IMR-90 (cell line): ENCODE measurements at regions not wholly inside any gene's neighbourhood (a gene's known extent, or its start where the extent isn't known, plus 50 kb on each side); places are given as distances from the start of the nearest gene placed in this dataset.

Experiments used
- ATAC-seq: fragments of 200-7000 bp; cut with Tn5 transposase; 2 replicates; pipeline ENCODE4 v1.9.1; 2020; ENCODE audit warnings: low read depth, mild to moderate bottlenecking, moderate library complexity
- BruUV-seq: library from RNA; stranded (reverse); fragments of 400-500 nt; replicated peaks from 2 replicates; lab custom pipeline; 2021; lab: Mats Ljungman, UMichigan
- CTCF ChIA-PET: fragments of 300-600 bp; formaldehyde crosslinking; extraction: SDS; loops from one replicate; lab custom pipeline; 2021; ENCODE audit warnings: antibody characterized with exemption; lab: Yijun Ruan, JAX
- POLR2A ChIA-PET: fragments of 300-600 bp; sonication (Branson Sonifier 250); formaldehyde crosslinking; loops from one replicate; lab custom pipeline; 2022; ENCODE audit warnings: antibody characterized with exemption; ENCODE audit not compliant: unreplicated experiment; lab: Charles Lee
- DNase-seq: peaks from one replicate; pipeline ENCODE4 v3.0.0; 2013
- H2AFZ ChIP-seq: replicated peaks from 2 replicates; pipeline ENCODE3; 2013; ENCODE audit warnings: low read length, mild to moderate bottlenecking; ENCODE audit not compliant: poor library complexity
- H2AK5ac ChIP-seq: 2 replicates; pipeline ENCODE4 v1.6.1; 2013; ENCODE audit warnings: low read depth, low read length, inconsistent platforms
- H2AK9ac ChIP-seq: replicated peaks from 2 replicates; pipeline ENCODE3; 2013; ENCODE audit warnings: mild to moderate bottlenecking, low read depth, low read length, moderate library complexity; ENCODE audit not compliant: poor library complexity
- H2BK120ac ChIP-seq: 2 replicates; pipeline ENCODE4 v1.6.1; 2013; ENCODE audit warnings: low read depth, low read length, inconsistent platforms
- H2BK15ac ChIP-seq: 3 replicates; pipeline ENCODE4 v1.6.1; 2013; ENCODE audit warnings: low read depth, low read length, inconsistent platforms
- H2BK20ac ChIP-seq: 2 replicates; pipeline ENCODE4 v1.6.1; 2013; ENCODE audit warnings: low read depth, mild to moderate bottlenecking, inconsistent platforms, low read length, moderate library complexity
- H2BK5ac ChIP-seq: 2 replicates; pipeline ENCODE4 v1.6.1; 2013; ENCODE audit warnings: mild to moderate bottlenecking, low read depth, low read length, inconsistent platforms; ENCODE audit not compliant: poor library complexity, severe bottlenecking
- H3K14ac ChIP-seq: replicated peaks from 2 replicates; pipeline ENCODE4 v1.6.1; 2013; ENCODE audit warnings: low read depth, low read length, inconsistent platforms
- H3K18ac ChIP-seq: 2 replicates; pipeline ENCODE4 v1.6.1; 2013; ENCODE audit warnings: low read depth, low read length, control low read depth
- H3K23ac ChIP-seq: 2 replicates; pipeline ENCODE4 v1.6.1; 2013; ENCODE audit warnings: low read depth, low read length, inconsistent platforms
- H3K27ac ChIP-seq: 2 replicates; pipeline ENCODE4 v1.5.1; 2013; ENCODE audit warnings: mild to moderate bottlenecking, control low read depth, low read length; ENCODE audit not compliant: insufficient read depth
- H3K27me3 ChIP-seq: 2 replicates; pipeline ENCODE4 v1.6.1; 2013; ENCODE audit warnings: low read length; ENCODE audit not compliant: control insufficient read depth, insufficient read depth
- H3K36me3 ChIP-seq: 2 replicates; pipeline ENCODE4 v1.6.1; 2013; ENCODE audit warnings: low read length, mixed read lengths; ENCODE audit not compliant: control insufficient read depth, insufficient read depth
- H3K4ac ChIP-seq: 2 replicates; pipeline ENCODE4 v1.6.1; 2013; ENCODE audit warnings: low read depth, low read length, inconsistent platforms
- H3K4me1 ChIP-seq: 2 replicates; pipeline ENCODE4 v1.6.1; 2013; ENCODE audit warnings: low read length, mixed read lengths; ENCODE audit not compliant: control insufficient read depth, insufficient read depth
- H3K4me2 ChIP-seq: 2 replicates; pipeline ENCODE4 v1.6.1; 2013; ENCODE audit warnings: low read depth, mild to moderate bottlenecking, control low read depth, low read length, moderate library complexity
- H3K4me3 ChIP-seq: 2 replicates; pipeline ENCODE4 v1.5.1; 2013; ENCODE audit warnings: low read depth, mild to moderate bottlenecking, control low read depth, low read length, moderate library complexity; ENCODE audit not compliant: insufficient read depth
- H3K56ac ChIP-seq: 2 replicates; pipeline ENCODE4 v1.6.1; 2013; ENCODE audit warnings: low read length, inconsistent platforms; ENCODE audit not compliant: insufficient read depth; ENCODE audit errors: extremely low read depth
- H3K79me1 ChIP-seq, 2 experiments: 2 replicates each; pipeline ENCODE4 v1.6.1; 2013; ENCODE audit warnings: low read length in 2 of 2, inconsistent platforms in 1 of 2, low read depth in 1 of 2
- H3K9ac ChIP-seq: 2 replicates; pipeline ENCODE4 v1.6.1; 2013; ENCODE audit warnings: low read depth, low read length, control low read depth
- H3K9me1 ChIP-seq: 2 replicates; pipeline ENCODE4 v1.6.1; 2013; ENCODE audit warnings: low read length, inconsistent platforms; ENCODE audit not compliant: insufficient read depth
- H3K9me3 ChIP-seq: 2 replicates; pipeline ENCODE4 v1.6.1; 2013; ENCODE audit warnings: low read length; ENCODE audit not compliant: control insufficient read depth, insufficient read depth
- H4K20me1 ChIP-seq: 2 replicates; pipeline ENCODE4 v1.6.1; 2013; ENCODE audit warnings: low read length, inconsistent platforms; ENCODE audit not compliant: insufficient read depth
- H4K5ac ChIP-seq: 2 replicates; pipeline ENCODE4 v1.6.1; 2013; ENCODE audit warnings: mild to moderate bottlenecking, low read depth, low read length, control low read depth
- H4K8ac ChIP-seq, 2 experiments: 2 replicates each; pipeline ENCODE4 v1.6.1; 2013; ENCODE audit warnings: low read depth in 2 of 2, low read length in 2 of 2, control low read depth in 1 of 2, inconsistent platforms in 1 of 2
- H4K91ac ChIP-seq: 2 replicates; pipeline ENCODE4 v1.6.1; 2013; ENCODE audit warnings: low read depth, low read length, inconsistent platforms; ENCODE audit not compliant: insufficient read depth
- CEBPB ChIP-seq: IDR thresholded peaks from 2 replicates; pipeline ENCODE4 v1.6.1; 2012; ENCODE audit warnings: low read depth, low read length, improper control_type of control experiment
- RAD21 ChIP-seq: IDR thresholded peaks from 2 replicates; pipeline ENCODE4 v1.6.1; 2012; ENCODE audit warnings: low read length, improper control_type of control experiment
- WGBS, 2 experiments: methylation state at CpG; one replicate each; pipeline versions ENCODE4 v1.1.5 to v1.1.7; 2013; ENCODE audit warnings: missing lambda C conversion rate in 2 of 2; ENCODE audit not compliant: insufficient read length in 1 of 2; ENCODE audit errors: extremely low coverage in 2 of 2; 5-methylcytosine and 5-hydroxymethylcytosine counted together
- dilution Hi-C: fragments of 300-500 bp; cut with HindIII; formaldehyde crosslinking; loops from one replicate; pipeline ENCODE4 v1.14.3; 2018; ENCODE audit warnings: low sequenced_read_pairs; ENCODE audit not compliant: unreplicated experiment
- in situ Hi-C: fragments of 300-500 bp; cut with MboI; formaldehyde crosslinking; loops from 3 replicates; pipeline ENCODE4 v1.14.3; 2019; ENCODE audit warnings: low sequenced_read_pairs, inconsistent platforms, mixed read lengths
- intact Hi-C: fragments of 100-400 bp; cut with micrococcal nuclease; formaldehyde crosslinking; loops from 2 replicates; pipeline ENCODE4 v1.10.0; 2022

DNA sequence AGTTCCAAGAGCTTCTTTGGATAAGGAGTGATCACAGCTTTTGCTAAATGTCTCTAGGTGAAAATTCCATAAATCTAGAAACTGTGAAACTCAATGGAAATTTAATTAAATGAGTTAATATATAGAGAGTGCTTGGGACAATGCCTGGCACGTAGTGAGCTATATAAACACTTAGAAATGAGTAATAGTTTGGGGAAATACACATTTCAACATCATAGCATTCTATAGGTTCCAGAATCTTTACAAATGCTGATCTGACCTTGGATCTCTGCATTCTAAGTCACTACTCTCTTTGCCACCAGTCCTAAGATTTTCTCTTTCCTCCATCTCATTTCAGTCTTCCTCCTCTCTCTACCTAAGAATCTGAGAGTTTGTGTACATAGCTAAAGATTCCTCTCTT, 175.6 kb downstream of the SOX9 start:
- Histone ChIP-seq H2AFZ (no peak overlapping the region), H3K27me3 (peaks cover 3% of the 10 kb centered on the region), H3K9me1 (peaks cover 12% of the 10 kb centered on the region), H3K9ac (no peak overlapping the region), H4K91ac (no peak overlapping the region), H4K5ac (peak overlapping the region; percentile 38), H3K36me3 (no peaks in the 10 kb centered on the region), H3K14ac (peak overlapping the region; percentile 11; the same call in 1 of the 2 replicates), H3K27ac (no peak overlapping the region), H2BK120ac (no peak overlapping the region; the same call in 1 of the 2 replicates), H3K4me1 (peaks cover 16% of the 10 kb centered on the region), H2BK5ac (no peak overlapping the region), H3K18ac (peak overlapping the region; percentile 49), H2AK5ac (peak overlapping the region; percentile 35; the same call in 1 of the 2 replicates), H2BK20ac (0 out of 2 replicates have a peak overlapping the region, but pooled peaks have one; percentile 39), H3K23ac (0 out of 2 replicates have a peak overlapping the region, but pooled peaks have one; percentile 45), H3K9me3 (no peaks in the 10 kb centered on the region), H2BK15ac (0 out of 3 replicates have a peak overlapping the region, but pooled peaks have one; percentile 57), H3K4ac (0 out of 2 replicates have a peak overlapping the region, but pooled peaks have one; percentile 57), H3K4me3 (no peak overlapping the region), H4K8ac (no peak overlapping the region; a peak in 2 of 4 replicates), H3K56ac (no peak overlapping the region), H4K20me1 (no peaks in the 10 kb centered on the region), H3K4me2 (no peak overlapping the region), H3K79me1 (no peaks in the 10 kb centered on the region), H2AK9ac (no peak overlapping the region)
- ChIA-PET POLR2A (no interaction called here), CTCF (interaction anchor here (0.5 to 1.6 kb wide), 3 partner anchors 8 to 243 kb away, joined by 3 to 5 read pairs (median 3); no protein-coding TSS in a partner anchor)
- no CpG with 5 or more reads among the region's 1 CpG for WGBS, 2 experiments
- TF ChIP-seq CEBPB (peak; percentile 34; the same call in 1 of the 2 replicates), RAD21 (no peak)
- peak; percentile 58 for DNase-seq
- dilution Hi-C loops (no loop called here), in situ Hi-C loops (no loop called here), intact Hi-C loops (no loop called here)
- peak; percentile 57 for ATAC-seq
- BruUV-seq = no TSS peak
